Tibial nerve (tissue), 4 donors: ENCODE measurements at regions not wholly inside any gene's neighbourhood (a gene's known extent, or its start where the extent isn't known, plus 50 kb on each side); places are given as distances from the start of the nearest gene placed in this dataset.

ENCODE experiments used
- CTCF ChIP-seq, 5 experiments: fragments of 200-600 bp in 3 of 5; fragments of 450-650 bp in 2 of 5; sonication (generic) in 3 of 5; IDR thresholded peaks; one replicate each; pipeline ENCODE4 v1.5.1; 2016 to 2019; ENCODE audit warnings: antibody characterized with exemption in 5 of 5, mild to moderate bottlenecking in 3 of 5, moderate library complexity in 2 of 5
- EP300 ChIP-seq, 2 donors: sonication (generic); formaldehyde crosslinking; IDR thresholded peaks; one replicate each; pipeline ENCODE4 v1.6.1; 2017; ENCODE audit warnings: antibody characterized with exemption in 2 of 2, mild to moderate bottlenecking in 1 of 2
- POLR2A ChIP-seq, 2 donors: fragments of 450-650 bp; IDR thresholded peaks; one replicate each; pipeline ENCODE4 v1.6.1; 2017; ENCODE audit warnings: antibody characterized with exemption in 2 of 2, mild to moderate bottlenecking in 2 of 2, moderate library complexity in 2 of 2

- TF ChIP-seq CTCF (IDR thresholded peaks at IDR 0.05) (no peak), POLR2A (IDR thresholded peaks at IDR 0.05) (no peak), EP300 (IDR thresholded peaks at IDR 0.05) (no peak)
Observed at GRCh38 chr14:65933400-65934069, 521.0 kb downstream of the FUT8 start.
